ENCODE measurements at regions not wholly inside any gene's neighbourhood (a gene's known extent, or its start where the extent isn't known, plus 50 kb on each side); places are given as distances from the start of the nearest gene placed in this dataset.

- 93% methylated on average over 7 of the region's 7 CpGs for WGBS
- intact Hi-C loops (cut with DNase I): no loop called here
- H3K4me3 ChIP-seq: no peak overlapping the region
- DNase-seq (ENCODE audit: extremely low spot score): no peak
- TF ChIP-seq POLR2AphosphoS5 (IDR thresholded peaks at IDR 0.05): no peak
- no peak for TF ChIP-seq EP300 (IDR thresholded peaks at IDR 0.05)
- TF ChIP-seq POLR2A (IDR thresholded peaks at IDR 0.05; ENCODE audit: low read depth): no peak
- no peak for TF ChIP-seq CTCF (IDR thresholded peaks at IDR 0.05)
- H3K9me3 ChIP-seq: no peaks in the 10 kb centered on the region
- H3K36me3 ChIP-seq: no peaks in the 10 kb centered on the region
- no peaks in the 10 kb centered on the region for H3K27me3 ChIP-seq
- H3K27ac ChIP-seq (replicated peaks in 1 of 4): no peak overlapping the region
- no peaks in the 10 kb centered on the region for H3K4me1 ChIP-seq
Measured at GRCh38 chr18:9009703-9010488, 92.6 kb upstream of the NDUFV2 start.

GRCh38 chr18:9011431-9011830 is 91.1 kb upstream of the NDUFV2 start:
- H3K4me1 ChIP-seq: peaks cover under 1 to 3% (median 2%) of the 10 kb centered on the region in 4 donors
- WGBS: 79% methylated on average over 5 of the region's 5 CpGs
- intact Hi-C loops (cut with DNase I): no loop called here
- no peak for DNase-seq (ENCODE audit: extremely low spot score)
- H3K4me3 ChIP-seq: no peak overlapping the region
- H3K27ac ChIP-seq (replicated peaks in 1 of 4): no peak overlapping the region
- H3K36me3 ChIP-seq: no peaks in the 10 kb centered on the region
- no peaks in the 10 kb centered on the region for H3K9me3 ChIP-seq
- TF ChIP-seq CTCF (IDR thresholded peaks at IDR 0.05) (no peak), POLR2AphosphoS5 (IDR thresholded peaks at IDR 0.05) (no peak), EP300 (IDR thresholded peaks at IDR 0.05) (no peak), POLR2A (IDR thresholded peaks at IDR 0.05; ENCODE audit: low read depth) (no peak)
- no peaks in the 10 kb centered on the region for H3K27me3 ChIP-seq

- Histone ChIP-seq H3K4me3 (no peak overlapping the region), H3K36me3 (no peaks in the 10 kb centered on the region), H3K4me1 (peaks cover 15 to 20% (median 18%) of the 10 kb centered on the region in 4 donors), H3K27me3 (no peaks in the 10 kb centered on the region), H3K27ac (replicated peaks in 1 of 4) (no peak overlapping the region), H3K9me3 (no peaks in the 10 kb centered on the region)
- no peak for TF ChIP-seq POLR2AphosphoS5 (IDR thresholded peaks at IDR 0.05)
- TF ChIP-seq EP300 (IDR thresholded peaks at IDR 0.05): no peak
- TF ChIP-seq POLR2A (IDR thresholded peaks at IDR 0.05; ENCODE audit: low read depth): no peak
- no peak for TF ChIP-seq CTCF (IDR thresholded peaks at IDR 0.05)
- WGBS: 97% methylated on average over 2 of the region's 2 CpGs
- intact Hi-C loops (cut with DNase I): no loop called here
- no peak for DNase-seq (ENCODE audit: extremely low spot score)
Measured at GRCh38 chr18:9013926-9014373, 88.5 kb upstream of the NDUFV2 start.

GRCh38 chr18:9015689-9016088 is 86.8 kb upstream of the NDUFV2 start:
- Histone ChIP-seq H3K27ac (replicated peaks in 1 of 4) (no peak overlapping the region), H3K27me3 (no peaks in the 10 kb centered on the region), H3K4me1 (peaks cover 15 to 20% (median 18%) of the 10 kb centered on the region in 4 donors), H3K4me3 (no peak overlapping the region), H3K36me3 (no peaks in the 10 kb centered on the region), H3K9me3 (no peaks in the 10 kb centered on the region)
- intact Hi-C loops (cut with DNase I): no loop called here
- no peak for DNase-seq (ENCODE audit: extremely low spot score)
- TF ChIP-seq POLR2A (IDR thresholded peaks at IDR 0.05; ENCODE audit: low read depth) (no peak), EP300 (IDR thresholded peaks at IDR 0.05) (no peak), POLR2AphosphoS5 (IDR thresholded peaks at IDR 0.05) (no peak), CTCF (IDR thresholded peaks at IDR 0.05) (no peak)
- 96% methylated on average over 3 of the region's 3 CpGs for WGBS
